ENCODE measurements at regions not wholly inside any gene's neighbourhood (a gene's known extent, or its start where the extent isn't known, plus 50 kb on each side); places are given as distances from the start of the nearest gene placed in this dataset.
A peak's percentile ranks its signal among the peaks of the same experiment; 100 is the strongest.

GRCh38 chr3:67290438-67290837 lies 292.3 kb downstream of the KBTBD8 start:
- peak; percentile 65 to 84 (median 83) for DNase-seq

DNA sequence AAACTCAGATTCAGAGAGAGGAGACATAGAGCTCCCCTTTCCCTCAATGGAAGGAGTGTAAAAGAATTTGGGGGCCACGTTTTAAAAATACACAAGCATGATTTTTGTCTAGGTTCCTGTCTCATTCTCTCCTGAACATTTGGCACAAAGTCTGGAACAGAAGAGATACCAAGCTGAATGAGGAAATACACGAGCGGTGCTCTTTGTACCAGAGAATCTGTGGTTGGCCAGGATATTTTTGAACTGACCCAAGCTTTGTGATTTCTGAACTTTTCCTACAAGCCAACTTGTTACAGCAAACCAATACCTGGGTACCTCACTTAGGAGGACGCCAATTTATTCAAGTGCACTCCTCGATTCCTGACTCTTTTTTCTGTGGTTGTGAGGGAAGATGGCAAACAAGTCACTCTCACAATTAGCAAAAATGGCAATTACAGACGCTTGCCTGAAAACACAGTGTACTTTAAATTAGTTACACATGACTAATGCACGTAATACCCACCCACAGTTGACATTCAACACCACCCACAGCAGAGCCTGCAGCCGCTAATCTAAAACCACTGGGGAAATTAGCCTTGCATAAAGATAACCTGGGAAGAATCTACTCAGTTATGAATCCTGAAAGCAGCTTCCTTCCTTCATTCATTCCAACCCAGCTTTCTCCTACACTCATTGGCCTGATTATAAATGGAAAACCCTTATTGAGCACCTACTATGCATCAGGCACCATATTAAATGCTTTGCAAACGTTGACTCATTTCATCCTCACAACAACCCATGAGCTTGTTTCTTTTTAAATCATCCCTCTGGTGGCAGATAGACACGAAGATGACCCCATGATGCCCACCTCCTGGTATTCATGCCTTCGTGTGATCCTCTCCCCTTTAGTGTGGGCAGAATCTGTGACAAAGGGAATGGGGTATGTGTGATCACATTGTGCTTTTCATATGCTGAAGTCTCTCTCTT lies 293.5 kb downstream of the KBTBD8 start:
- peak; percentile 36 to 58 (median 51) for DNase-seq

- DNase-seq = peak; percentile 37 to 48 (median 39)
These were observed 294.4 kb downstream of the KBTBD8 start for GRCh38 chr3:67292356-67293121.

GRCh38 chr3:67294341-67294740 lies 296.2 kb downstream of the KBTBD8 start:
- DNase-seq = no peak

- no peak for DNase-seq
These were observed 298.2 kb downstream of the KBTBD8 start for GRCh38 chr3:67296039-67296892.

DNA sequence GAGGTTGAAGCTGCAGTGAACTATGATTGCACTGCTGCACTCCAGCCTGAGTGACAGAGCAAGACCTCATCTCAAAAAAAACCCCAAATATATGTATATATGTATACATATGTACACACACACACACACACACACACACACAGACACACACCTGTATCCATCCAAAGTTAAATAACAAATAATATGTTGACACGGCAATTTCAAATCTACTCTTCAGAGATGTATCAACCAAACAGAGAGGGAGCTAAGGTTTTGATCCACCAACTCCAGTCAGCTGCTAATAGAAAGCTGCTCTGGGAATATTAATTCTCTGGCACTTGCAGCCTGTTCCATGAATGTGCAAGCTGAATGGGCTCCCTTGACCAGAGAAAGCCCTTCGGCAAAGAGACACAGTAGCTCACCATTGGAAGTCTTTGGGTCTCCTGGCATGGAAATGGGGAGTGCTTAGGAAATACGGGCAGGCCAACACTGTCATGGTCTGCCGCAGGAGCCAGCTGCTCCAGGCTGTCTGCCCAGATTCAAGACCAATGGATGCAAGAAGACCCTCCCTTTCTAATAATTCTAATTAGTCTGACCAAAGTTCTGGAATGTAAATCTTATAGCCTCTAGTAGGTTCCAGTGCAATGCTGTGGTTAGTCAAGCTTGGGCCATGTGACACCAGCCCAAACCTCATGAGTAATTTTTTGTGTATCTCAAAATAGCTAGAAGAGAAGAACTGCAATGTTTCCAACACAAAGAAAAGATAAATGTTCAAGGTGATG lies 299.8 kb downstream of the KBTBD8 start:
- DNase-seq = no peak

DNA sequence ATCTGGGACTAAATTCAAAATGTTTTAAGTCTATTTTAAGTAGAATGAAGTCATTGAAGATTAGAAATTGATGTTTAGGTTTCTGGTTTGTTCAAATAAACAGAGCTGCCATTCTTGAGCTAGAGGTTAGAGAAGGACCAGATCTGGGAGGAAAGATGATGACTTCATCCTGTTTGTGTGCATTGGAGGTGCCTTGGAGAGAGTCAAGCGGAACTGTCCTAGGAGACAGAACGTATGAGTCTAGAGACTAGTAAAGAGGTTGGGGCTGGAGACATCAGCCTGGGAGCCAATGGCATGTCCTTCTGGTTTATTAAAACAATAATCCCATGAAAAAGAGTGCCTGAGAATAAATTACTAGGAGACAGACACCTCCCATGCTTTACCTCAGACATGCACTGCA lies 303.4 kb downstream of the KBTBD8 start:
- no peak for DNase-seq

DNA sequence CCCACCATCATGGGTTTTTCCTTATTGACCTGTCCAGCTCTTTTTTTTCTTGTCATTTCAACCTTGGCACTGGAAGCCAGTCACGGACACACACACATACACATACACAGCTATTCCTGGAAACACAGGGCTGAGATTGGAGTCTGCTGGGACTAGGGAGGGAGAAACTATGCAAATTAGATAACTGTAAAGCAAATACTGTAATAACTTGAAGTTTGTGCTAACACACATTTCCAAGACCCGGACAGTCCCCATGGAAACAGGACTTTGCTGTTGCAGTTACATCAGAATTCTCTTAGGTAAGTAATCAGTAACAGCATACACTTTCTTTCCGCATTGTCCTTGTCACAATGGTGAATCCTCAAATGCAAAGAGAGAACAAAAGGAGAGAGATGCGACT lies 304.4 kb downstream of the KBTBD8 start:
- no peak for DNase-seq

DNA sequence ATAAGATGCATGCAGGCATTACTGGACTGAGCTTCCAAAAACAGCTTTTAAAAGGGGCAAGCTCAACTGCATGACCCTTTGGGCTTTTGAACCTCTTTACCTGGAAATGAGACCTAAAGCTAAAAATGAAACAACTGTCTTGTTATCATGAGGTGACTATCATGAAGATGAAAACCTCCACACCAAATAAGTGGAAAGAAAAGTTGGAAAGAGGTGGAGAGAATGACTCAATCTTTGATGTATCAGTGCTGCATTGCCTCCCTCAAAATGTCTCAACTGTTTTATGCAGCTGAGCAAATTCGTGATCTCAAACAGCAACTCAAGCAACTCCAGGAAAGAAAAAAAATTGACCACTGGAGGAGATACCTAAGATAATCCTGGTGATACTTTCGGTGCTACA lies 307.1 kb downstream of the KBTBD8 start:
- no peak for DNase-seq

- DNase-seq = no peak
These were observed 307.8 kb downstream of the KBTBD8 start for GRCh38 chr3:67305922-67306321.

- DNase-seq = no peak
These were observed 313.3 kb downstream of the KBTBD8 start for GRCh38 chr3:67311440-67311839.

DNA sequence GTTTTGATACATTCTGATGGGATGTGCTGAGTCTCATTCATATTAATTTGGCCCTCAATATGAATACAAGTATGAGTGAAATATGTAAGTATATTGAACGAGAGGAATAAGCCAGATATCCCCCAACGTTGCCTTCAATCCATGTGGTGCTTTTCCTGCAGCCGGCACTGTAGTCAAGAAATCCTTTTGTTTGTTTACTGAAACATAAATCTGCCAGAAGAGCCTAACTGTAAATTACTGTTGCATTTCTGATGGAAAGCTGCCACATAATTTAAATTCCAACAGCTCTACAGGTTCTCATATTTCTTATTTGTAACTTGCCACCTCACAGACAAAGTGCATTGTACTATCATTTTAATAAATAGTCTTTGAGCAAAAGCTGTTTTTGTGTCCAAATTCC lies 314.0 kb downstream of the KBTBD8 start:
- DNase-seq = no peak

GRCh38 chr3:67318162-67318561 lies 320.1 kb downstream of the KBTBD8 start:
- DNase-seq = no peak

GRCh38 chr3:67324554-67324953 lies 326.4 kb downstream of the KBTBD8 start:
- DNase-seq = no peak
